ENCODE measurements at regions not wholly inside any gene's neighbourhood (a gene's known extent, or its start where the extent isn't known, plus 50 kb on each side); places are given as distances from the start of the nearest gene placed in this dataset.
"Not testable (repeated sequence)": the region's sequence is repeated elsewhere in the genome, so short reads cannot be mapped to it uniquely, and the experiment has no call there.

GRCh38 chr12:125493704-125494308, 428.6 kb downstream of the AACS start:
- no peak for DNase-seq (ENCODE audit: low read depth in 2 of 2)

DNA sequence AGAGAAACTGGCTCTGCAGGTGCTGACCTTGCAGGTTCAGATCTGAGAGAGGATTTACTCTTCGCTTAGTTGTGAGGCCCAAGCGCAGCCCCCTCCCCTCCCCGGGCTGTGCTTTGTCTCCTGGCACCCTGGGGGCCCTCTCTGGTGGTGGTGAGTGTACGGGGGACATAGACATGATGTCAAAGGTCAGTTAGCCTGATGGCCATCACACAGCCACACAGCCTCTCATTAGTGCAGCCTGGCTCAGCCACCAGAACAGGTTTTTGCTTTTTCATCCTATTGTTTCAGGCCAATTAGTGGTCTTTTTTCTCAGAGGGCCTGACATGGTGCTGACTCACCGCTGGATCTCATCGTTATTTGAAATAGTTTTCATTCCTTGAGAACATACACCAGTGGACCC, 437.9 kb downstream of the AACS start:
- no peak for DNase-seq (ENCODE audit: low read depth in 2 of 2)

DNA sequence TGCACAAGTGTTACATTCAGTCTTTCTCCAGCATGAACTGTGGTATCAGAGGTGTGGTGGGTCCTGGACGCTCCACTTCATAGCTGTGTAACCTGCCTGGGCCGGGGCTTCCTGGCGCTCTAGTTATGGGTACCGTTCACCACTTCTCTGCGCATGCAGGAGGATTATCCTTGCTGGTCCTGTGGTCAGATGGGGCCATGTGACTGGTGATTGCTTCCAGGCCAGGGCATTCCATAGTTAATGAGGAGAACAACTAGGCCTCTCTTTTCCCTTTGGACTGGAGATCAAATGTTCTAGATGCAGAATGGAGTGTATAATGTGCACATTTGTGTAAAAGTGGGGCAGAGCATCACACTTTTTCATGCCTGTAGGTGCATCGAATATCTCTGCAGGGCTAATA, 444.0 kb downstream of the AACS start:
- no peak for DNase-seq (ENCODE audit: low read depth in 2 of 2)

- no peak for DNase-seq (ENCODE audit: low read depth in 2 of 2)
Observed at GRCh38 chr12:125512541-125513298, 447.5 kb downstream of the AACS start.

DNA sequence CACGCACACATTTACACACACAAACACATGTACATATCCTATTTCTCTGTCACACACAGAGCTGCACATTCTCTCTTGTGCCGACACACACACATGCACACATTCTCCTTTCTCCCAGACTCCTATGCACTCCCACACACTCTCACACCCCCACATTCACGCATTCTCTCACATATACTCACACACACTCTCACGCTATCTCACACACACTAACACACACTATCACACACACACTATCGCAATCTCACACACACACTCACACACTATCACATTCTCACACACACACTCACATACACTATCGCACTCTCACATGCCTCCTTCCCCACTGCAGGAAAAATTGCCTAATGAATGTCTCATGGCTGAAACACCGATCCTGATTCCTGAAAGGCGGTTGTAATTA, 450.7 kb downstream of the AACS start:
- no peak for DNase-seq (ENCODE audit: low read depth in 2 of 2)

- no peak for DNase-seq (ENCODE audit: low read depth in 2 of 2)
Observed at GRCh38 chr12:125518074-125518473, 452.8 kb downstream of the AACS start.

GRCh38 chr12:125519026-125519651, 453.9 kb downstream of the AACS start:
- no peak for DNase-seq (ENCODE audit: low read depth in 2 of 2)

DNA sequence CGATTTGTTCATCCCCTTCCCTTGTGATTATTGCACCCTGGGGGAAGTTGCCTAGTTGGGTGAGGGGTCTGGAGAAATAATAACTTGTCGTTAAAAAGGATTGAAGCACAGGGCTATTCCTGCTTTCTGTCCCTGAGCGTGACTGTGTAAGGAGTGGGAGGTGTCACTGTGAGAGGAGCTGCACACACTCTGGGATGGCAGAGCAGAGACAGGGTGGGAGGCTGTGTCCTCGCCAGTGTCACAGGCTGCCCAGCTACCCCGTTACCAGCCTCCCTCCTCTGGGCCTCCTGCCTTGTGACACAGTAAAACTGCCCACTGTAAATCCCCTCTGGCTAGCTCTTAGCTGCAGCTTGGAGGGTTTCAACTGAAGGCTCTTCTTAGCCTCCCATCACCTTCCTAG, 460.6 kb downstream of the AACS start:
- DNase-seq (ENCODE audit: low read depth in 2 of 2): no peak

DNA sequence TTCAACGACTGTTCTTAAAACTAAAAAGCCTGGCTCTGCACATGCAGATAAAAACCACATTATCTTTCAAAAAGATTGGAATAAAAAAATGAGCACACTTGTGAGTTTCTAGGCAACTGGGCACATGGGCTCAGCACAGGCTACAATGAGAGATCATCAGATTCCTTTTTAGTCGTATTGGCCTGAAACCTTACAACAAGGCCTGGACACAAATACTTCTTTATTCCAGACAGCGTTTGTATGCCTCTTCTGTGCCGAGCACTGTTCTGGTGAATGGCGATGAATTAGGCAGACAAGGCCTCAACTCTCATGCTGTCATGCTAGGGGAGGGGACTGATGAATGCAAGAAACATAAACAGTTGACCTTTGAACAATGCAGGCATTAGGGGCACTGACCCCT, 463.0 kb downstream of the AACS start:
- no peak for DNase-seq (ENCODE audit: low read depth in 2 of 2)

GRCh38 chr12:125530201-125530600, 465.0 kb downstream of the AACS start:
- DNase-seq (ENCODE audit: low read depth in 2 of 2): no peak

DNA sequence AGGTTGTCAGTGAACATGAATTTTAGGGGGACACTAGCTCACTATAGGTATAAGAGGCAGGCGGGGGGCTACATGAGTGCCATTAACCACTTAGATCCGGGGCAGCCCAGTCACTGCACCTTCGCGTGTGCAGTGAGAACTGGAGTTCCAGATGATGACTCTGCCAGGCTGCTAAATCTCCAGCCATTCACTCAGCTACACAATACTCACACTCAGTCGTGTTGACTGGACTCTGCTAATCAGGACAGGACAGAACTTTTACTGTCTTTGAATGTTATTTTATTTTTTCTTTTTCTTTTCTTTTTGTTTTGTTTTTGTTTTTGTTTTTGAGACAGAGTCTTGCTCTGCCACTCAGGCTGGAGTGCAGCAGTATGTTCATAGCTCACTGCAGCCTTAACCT, 465.6 kb downstream of the AACS start:
- DNase-seq (ENCODE audit: low read depth in 2 of 2): no peak

DNA sequence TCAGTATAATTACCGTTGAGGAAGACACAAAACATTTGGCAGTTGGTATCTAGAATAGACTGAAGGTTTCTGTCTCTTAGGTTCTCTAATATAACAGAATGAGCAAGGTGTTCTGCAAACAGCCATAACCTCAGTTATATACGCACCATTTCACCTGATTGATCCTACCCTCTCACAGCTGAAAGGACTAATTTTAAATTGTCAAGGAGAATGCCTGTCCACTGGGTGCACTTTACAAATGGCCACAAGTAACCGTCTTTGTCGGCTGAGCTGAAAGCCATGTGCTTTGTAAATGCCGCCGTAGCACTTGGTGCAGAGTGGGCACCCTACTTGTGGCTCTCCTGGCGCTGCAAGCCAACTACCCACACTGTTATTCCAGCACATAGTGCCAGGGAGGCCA, 466.3 kb downstream of the AACS start:
- DNase-seq (ENCODE audit: low read depth in 2 of 2): no peak

GRCh38 chr12:125533434-125534029, 468.3 kb downstream of the AACS start:
- peak in 1 of 2 experiments; percentile 22 for DNase-seq (ENCODE audit: low read depth in 2 of 2)

GRCh38 chr12:125538401-125539199, 473.4 kb downstream of the AACS start:
- DNase-seq (ENCODE audit: low read depth in 2 of 2): no peak

- no peak for DNase-seq (ENCODE audit: low read depth in 2 of 2)
Observed at GRCh38 chr12:125540580-125541204, 475.5 kb downstream of the AACS start.

- DNase-seq (ENCODE audit: low read depth in 2 of 2): no peak
Observed at GRCh38 chr12:125544960-125545359, 479.7 kb downstream of the AACS start.

GRCh38 chr12:125549171-125549570, 483.9 kb downstream of the AACS start:
- no peak for DNase-seq (ENCODE audit: low read depth in 2 of 2)

- no peak for DNase-seq (ENCODE audit: low read depth in 2 of 2)
Observed at GRCh38 chr12:125549836-125550235, 484.6 kb downstream of the AACS start.

DNA sequence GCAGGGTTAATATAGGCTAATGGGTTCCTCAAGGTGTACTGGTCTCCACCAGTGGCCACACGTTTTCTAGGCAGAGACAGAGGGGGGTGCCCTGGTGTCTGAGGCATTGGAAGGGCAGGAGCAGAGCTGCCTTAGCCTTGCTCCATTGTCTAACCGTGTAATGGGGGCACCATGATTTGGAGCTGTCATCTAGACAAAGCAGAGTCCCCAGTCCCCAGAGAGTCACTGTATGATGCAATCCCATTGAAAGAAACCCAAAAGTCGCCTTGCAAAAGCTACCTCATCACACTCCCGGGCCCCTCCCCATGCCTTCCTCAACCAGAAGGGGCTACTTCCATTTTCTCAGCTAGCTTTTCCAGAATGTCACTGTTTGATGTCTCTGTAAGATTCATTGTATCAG, 487.1 kb downstream of the AACS start:
- DNase-seq (ENCODE audit: low read depth in 2 of 2): no peak

GRCh38 chr12:125561008-125561407, 495.8 kb downstream of the AACS start:
- not testable (repeated sequence) for DNase-seq (ENCODE audit: low read depth in 2 of 2)

- no peak for DNase-seq (ENCODE audit: low read depth in 2 of 2)
Observed at GRCh38 chr12:125564753-125565152, 499.5 kb downstream of the AACS start.
